Stimulated activated CD4-positive, alpha-beta T cell treated with anti-CD3 and anti-CD28 coated beads, Interleukin-15, amount 100 ng/mL, for 24 hours (primary cell): ENCODE measurements at regions not wholly inside any gene's neighbourhood (a gene's known extent, or its start where the extent isn't known, plus 50 kb on each side); places are given as distances from the start of the nearest gene placed in this dataset.

Experiments
- DNase-seq: peaks from one replicate; pipeline ENCODE4 v3.0.0-alpha.2; 2020

DNA sequence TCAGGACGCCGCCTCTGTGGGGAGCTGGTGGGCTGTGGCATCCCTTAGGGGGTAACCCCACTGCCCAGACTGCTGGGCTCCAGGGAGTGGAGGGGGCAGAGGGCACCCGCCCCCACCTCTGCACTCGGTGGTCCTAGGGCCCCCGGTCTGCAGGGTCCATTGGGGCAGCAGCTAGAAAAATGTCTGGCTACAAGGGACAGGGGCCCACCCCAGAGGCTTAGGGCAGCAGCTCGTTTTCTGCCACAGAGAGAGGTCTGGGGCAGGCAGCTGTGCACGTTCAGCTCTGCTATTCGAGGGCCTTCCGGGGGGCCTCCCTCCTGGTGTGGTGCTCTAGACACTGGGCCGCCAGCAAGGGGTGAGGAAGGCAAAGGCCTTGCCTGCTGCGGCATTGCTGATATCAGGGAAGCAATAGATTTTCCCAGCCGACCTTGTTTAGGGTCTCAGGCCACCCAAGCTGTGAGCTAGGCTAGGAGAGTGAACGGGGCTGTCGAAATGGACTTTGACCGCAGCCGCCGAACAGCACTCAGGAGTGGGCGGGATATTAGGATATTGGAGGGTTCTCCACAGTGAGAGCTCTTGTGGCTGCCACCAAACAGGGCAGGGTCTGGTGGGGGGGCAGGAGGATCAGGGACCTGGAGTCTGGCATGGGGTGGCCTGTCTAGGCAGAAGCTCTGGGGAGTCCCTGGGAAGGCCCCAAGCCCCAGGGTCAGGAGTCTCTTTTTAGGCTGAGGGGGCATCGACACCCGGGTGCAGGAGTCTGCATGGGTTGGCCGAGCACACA, 61.4 kb upstream of the KLF13 start:
- DNase-seq, result no peak

DNA sequence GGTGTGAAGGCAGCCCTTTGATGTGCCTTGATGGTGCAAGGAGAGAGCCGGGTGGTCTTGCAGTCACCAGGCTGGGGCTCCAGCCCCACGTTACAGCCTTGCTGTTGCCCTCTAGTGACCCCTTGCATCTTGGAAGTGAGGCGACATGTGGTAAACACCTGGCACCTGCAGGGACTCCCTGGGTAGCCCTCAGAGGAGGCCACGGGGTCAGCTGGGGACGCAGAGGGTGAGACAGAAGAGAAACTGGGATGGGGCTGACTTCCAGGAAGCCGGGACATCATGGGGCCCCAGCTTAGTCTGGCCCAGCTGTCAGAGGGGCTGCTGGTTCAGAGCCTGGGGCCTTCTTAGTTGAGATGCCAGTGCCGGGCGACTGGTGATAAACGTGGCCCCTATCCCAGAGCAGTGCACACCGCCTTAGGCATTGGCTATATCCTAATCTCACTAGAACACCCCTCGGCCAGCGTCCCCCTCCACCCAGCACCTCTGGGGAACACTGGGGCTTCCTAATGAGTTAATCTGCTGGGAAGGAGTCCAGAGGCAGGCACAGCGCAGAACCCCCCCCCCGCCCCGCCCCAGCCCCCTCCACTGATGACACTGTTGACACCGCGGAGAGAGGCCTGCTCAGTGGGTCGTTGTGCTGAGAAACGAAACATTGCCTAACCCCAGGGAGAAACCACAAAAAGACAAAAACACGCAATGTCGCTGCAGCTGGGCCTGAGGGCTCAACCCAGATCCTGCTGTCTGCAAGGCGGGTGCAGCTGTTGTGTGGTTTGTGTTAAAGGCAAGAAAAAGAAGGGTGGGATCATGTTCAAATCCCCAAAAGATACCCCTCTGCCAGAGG, 60.5 kb upstream of the KLF13 start:
- DNase-seq, result peak; percentile 71

DNA sequence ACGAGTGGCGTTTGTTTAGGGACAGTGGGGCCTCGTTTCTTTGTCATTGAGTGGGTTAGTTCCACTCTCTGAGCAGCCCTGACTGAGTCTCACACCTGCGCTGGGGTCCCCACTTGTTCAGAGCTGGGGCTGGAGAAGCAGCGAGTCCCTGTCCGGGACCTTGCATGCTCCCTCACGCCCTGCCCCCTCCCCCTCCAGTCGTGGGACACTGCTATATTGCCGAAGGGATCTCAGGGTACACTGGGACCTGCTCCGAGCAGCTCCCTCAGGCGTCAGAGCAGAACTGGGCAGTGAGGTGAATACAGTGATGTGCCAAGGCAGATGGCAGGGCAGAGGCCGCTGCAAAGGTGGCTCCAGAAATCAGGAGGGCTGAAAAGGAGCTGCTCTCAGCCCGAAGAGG, 59.9 kb upstream of the KLF13 start:
- no peak for DNase-seq

DNA sequence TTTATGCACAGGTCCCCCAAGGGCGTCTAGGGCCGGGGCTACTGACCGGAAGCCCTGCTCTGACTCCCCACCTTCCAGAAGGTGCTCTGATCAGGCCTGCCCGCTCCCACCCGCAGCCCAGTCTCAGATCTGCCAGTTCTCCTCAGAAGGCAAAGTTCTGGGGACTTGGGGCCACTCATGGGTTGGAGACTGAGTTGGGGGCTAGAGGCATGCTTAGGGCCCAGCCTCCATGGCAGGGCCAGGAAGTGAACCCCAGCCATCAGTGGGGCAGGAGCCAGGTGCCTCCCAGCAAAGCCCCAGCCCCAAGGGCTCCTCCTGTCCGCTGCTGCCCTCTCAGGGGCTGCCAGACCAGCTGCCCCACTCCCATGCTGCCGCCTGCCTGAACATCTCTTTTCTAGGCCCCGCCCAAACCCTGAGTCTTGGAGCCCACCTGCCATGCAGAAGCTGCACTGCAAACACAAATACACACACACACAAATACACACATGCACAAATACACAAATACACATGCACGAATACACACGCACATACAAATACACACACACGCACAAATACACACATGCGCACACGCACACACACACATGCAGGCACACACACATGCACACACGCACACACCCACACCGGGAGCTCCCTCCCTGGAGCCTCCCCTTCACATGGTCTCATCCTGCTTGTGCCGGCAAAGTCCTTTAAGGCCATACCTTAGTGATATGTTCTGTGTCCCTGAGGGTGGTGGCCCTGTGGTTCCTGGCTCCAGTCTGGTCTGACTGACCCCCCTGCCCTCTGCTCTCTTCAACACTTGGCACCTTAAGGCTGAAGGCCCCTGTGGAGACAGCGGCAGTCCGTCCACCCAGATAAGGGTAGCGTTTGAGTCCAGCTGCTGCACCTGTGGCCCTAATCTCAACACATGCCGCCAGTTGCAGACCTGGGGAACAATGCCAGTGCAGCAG, 59.2 kb upstream of the KLF13 start:
- DNase-seq, result no peak

DNA sequence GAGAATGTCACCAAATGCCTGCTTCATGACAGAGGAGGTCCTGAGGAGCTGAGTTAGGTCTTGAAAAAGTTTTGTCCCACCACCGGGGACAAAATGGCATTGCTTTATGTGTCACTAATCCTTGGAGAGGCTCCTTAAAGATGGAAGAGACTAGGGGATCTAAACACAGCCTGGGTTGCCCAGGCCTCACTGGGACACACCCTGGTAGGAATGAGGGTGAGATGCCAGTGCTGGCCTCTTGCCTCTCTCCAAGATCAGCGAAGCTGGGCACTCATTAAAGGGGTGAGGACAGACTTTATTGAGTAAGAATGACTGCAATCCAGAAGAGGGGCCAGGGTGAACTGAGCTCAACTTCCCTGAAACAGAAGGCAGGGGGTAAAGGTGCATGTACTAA, 58.5 kb upstream of the KLF13 start:
- no peak for DNase-seq

DNA sequence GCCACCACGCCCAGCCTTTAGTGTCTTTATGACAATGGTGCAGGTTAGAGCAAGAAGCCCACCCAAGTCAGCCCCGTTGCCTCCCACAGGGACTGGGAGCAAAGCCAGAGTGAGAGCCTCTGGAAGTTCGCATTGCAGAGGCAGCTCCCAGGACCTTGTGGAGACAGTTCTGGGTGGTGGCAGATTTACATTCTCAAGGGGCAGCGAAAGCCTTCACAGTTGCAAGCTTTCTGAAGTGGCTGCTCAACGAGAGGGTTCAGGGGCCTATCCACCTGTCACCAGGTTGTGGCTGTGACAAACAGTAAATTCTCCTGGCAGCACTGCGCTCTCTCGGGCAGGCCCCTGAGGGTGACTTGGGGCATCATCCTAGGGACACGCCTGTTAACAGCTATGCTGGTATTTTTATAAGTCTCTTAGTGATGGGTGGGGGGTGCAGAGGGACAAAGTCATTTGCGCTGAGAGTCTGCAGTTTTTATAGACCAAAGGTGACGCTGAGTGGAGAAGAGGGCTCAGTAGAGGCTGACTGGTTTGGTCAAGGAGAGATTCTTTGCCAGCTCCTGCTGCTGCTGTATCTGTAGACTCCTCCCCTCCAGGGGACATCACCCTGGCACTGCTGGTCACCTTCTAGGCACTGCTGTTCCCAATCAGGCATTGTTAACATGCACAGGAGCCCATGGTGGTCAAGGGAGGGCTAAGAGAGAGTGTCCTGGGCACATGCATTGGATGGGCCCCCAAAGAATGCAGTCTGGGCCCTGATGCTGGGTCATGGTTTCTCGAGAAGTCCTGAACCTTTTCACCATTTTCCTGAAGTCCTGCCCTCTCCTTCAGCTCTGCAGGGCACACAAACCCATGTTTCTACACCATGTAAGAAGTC, 57.5 kb upstream of the KLF13 start:
- DNase-seq, result no peak

DNA sequence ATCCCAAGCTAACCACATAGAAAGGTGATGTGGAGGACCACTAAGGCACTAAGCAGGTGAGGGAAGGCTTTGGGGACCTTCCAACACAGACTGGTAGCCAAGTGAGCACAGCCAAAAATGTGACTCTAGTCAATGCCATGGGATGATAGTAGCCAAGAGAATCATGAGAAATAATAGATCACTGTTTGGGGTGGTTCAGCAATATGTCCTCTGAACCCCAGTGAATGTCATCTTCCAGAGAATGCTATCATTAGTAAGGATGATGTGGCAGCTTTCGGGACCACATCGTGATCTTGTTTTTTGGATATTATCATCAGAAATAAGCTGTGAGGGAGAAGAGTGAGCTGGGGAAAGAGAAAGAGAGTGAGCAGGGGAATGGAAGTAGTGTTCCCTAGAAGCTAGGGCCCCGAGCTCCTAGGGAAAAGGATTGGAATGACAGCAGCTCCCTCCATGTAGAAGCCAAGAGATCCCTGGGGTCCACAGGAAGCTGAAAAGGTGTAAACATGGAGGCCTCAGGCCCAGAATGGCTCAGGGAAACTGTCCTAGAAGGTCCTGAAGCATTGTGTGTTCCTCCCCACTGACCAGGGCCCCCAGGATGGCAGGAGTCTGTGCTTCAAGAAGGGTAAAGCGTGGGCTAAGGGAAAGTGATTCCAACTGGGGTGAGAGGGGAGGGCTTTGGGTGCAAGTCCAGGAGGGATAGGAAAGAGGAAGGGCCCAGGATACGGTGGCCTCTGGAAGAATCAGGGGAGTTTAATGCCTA, 56.6 kb upstream of the KLF13 start:
- DNase-seq, result no peak

DNA sequence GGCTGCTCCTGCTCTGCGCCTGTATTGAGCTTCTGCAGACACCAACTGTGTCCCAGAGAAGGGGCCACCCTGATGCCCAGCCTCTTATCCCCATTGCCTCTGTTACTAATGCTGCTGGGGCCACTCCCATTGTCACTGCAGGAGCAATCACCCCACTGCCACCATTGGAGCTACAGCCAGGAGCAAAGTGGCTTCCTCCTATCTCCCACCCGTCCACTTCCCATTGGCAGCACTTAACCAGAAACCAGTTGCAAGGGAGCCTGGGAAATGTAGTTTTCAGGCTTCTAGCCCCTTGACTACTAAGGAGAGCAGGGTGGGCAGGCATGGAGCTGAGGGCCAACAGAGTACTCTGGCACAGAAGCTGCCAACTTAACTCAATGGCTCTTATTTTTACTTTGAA, 55.9 kb upstream of the KLF13 start:
- no peak for DNase-seq

DNA sequence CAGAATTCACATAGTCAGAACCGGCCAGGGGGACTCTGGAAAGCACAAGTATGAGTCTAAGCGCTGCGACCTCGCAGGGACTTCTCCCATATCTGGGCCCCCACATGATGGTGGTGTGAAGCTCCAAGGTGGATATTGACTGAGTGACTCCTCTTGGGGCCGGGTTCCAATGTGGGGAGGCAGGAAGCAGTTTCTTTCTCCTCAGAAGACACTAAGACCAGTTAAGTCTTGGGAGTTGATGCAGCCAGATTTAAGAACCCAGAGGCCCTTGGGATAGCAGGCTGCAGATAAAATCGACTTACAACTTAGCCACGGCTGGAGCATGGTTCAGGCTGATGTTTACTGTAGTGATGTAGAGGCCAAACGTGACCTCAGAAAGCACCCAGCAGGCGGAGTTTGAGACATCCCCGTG, 55.4 kb upstream of the KLF13 start:
- DNase-seq, result no peak

DNA sequence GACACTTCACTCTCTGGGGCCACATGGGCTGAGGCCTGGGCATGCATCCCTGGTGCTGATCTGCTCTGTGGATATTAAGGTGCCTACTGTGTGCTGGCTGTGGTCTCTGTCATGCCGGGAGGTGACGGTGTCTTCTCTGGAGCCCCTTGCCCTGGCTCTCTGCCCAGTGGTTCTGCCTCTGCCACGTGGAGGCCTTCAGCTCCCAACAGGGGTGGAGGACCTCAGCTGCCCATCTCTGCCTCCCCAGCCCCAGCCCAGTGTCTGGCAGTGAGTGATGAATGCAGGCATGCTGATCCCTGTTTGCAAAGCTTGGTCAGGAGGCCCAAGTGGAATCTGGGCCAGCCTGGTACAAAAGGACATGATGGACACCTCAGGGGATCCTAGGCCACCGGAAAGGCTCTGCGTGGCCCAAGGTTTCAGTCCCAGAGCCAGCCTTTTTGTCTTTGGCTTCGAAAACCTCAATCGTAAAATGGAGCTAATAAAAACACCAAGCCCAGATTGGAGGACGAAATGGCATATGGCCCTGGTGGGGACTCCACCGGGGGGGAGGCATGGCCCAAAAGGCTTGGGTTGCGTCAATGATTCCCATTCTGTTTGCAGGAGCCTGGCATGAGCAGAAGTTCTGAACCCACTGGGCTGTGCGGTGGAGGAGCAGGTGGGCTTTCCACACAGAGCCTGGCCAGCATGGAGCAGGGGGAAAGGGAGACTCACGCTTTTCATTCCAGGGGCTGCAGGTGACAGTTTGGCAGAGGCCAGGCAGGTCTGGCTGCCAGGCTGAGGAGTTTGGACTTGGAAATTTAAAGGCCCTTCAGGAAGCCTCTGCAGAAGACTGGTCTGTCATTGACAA, 54.7 kb upstream of the KLF13 start:
- DNase-seq, result no peak

DNA sequence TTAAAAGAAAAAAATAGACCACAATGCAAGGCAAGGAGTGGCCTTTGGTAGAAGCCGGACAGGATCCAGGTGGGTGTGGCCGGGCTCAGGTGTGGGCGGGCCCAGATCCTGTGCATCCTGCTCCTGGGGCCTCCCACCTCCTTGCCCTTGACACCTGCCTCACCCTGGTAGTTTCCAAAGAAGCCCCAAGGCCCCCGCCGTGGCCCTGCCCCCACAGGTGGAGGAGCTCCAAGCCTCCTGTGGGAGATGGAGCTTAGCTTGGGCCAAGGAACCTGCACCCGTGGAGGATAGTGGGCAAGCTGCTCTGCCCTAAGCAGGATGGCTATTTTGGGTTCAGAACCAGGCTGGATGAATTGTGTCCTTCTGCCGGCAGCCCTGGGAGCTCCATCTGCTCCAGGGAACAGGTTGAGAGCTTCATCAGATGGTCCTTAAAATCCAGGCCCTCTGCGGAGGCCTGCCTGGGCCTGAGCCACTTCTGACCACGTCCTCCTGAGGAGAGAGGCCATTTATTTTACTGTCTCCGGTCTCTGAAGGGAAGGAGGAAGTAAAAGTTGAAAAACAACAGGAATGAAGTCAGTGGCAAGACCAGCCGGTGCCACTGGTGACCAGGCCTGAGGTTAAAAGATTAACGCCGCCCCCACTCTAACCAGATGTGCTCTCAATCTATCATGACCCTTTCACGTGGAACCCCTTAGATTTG, 53.9 kb upstream of the KLF13 start:
- no peak for DNase-seq

DNA sequence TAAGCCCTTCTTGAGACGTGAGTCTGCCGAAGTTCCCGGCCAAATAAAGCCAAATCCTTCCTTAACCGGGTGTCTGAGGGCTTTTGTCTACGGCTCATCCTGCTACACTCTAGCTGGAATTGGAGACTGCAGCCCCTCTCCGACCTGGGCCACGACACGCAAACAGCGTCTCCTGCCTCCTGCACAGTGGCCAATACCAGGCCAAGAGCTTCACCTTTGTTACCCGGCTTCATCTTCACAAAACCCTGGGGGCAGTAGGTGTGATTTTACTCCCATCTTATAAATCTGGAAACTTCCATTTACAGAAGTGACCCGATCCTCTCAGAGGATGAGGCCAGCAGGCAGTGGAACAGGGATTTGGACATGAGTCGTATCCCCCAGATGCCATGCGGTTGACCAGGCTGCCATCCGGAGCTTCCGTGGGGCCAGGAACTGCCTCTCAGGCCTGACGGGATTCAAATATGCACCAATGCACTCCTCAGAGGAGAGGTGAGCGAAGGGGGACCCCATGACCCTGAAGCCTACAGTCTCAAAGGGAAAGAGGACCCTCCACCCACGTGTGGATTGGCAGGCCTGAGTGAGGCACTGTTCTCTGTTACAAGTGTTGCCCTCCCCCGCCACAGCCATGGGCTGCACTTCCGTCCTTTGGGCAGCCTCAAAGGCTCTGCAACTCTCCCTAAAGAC, 53.2 kb upstream of the KLF13 start:
- DNase-seq, result no peak

DNA sequence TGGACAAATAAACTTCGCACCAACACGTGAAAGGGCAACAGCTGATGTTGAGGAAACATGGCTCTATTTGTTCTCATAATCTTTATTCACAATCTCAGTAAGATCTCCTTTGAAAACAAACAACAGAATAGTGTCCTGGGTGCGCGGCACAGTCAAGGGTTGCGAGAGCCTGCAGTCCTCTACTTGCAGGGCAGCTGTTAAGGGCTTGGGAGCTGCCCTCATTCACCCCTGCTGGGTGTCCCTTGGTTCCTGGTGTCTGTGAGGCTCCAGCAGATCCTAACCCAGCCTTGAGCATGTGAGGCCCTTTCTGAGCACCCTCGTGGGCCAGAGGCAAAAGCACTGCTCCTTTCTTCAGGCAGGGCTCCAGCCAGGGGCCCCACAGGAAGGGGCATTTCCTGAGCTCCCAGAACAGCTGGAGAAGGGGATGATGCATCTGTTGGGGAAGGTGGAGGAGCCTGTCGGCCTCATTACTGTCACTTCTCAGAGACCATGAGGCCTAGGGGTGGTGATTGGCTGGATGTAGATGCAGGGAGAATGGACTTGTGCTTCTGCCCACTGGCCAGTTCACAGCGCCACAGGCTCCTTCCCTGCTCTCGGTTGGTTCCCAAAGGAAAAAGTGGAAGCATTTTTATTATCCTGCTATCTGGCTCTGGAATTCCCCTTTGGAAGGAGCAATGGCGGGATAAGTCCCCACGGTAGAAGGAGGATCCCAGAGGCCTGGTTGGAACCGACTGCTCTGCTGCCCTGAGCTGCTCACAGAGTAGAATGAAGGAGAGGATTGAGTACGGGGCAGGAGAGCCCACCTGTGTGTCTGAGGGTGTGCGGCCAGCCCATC, 51.9 kb upstream of the KLF13 start:
- DNase-seq, result no peak

DNA sequence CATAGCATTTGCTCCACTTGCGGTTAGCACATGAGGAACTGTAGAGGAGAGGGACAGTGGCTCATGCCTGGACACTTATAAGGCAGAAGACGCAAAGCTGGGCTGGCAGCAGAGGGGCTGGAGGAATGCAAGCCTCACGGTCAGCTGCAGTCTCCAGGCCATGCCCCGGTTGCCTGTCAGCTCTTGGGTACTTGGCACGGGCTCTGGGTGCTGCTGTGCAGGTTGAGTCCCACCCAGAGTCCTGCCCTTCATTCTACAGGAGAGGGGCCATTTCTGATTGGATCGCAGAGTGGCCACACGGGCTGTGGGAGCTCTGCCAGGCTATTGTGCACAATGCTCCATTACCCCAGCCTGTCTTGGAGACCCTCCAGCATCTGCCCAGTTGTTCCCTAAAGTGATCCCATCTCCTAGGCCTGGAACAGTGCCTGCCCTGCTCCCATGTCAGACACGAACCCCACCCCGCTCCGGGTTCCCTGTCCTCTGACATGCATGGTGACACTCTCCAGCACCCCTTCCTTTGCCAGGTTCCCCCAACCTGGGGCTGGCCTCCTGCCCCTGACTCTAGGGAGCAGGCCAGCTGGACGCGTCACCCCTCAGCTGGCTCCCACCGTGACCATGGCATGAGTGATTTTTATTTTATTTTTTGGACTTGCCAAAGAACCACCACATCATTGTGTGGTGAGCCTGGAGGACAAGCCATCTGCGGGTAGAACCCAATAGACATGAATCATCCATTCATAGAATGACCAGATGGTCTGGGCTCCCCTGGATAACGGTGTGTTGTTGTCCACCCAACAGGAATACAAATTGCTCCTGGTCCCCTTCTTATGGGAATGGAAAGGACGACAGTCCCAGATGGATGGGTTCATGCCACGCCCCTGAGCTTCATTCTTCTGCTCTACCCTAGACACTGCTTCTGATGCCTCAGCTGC, 51.0 kb upstream of the KLF13 start:
- no peak for DNase-seq

DNA sequence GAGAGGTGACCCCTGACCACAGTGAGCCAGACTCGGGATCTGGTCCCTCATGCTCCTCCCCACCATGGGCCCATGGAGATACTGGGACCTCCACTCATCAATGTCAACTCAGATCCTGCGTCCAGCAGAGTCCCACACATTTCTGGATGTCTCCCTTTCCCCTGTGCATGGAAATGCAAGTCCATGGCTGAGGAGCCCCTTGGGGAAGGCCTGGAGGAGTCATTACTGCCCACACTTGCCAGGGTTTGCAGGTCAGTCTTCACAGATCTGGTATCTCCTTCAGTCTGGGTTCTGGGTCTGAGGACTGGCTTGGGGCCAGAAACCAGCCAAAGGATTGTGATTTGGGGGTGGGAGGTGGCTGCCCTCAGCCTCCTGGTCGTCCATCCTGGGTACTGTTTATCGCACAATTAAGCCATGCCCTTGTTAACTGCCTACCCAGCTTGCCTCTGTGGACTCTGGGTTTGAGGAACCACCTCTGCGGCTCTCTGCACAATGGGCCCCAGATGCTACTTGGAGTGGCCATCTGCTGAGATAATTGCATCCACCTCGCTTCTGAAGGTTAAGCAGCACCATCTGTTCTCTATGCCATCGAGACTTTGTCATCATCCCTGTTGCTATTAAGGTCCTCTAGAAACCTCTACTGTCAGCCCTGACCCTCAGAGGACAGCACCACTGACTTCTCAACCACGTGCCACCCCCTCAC, 49.9 kb upstream of the KLF13 start:
- no peak for DNase-seq
